K562 (cell line): ENCODE measurements at regions not wholly inside any gene's neighbourhood (a gene's known extent, or its start where the extent isn't known, plus 50 kb on each side); places are given as distances from the start of the nearest gene placed in this dataset.

ENCODE experiments used
- CTBP1 ChIP-seq: fragments of 450-650 bp; IDR thresholded peaks from 2 replicates; pipeline ENCODE4 v1.6.1; 2016; ENCODE audit warnings: borderline replicate concordance
- HNRNPL ChIP-seq: fragments of 200-400 bp; formaldehyde crosslinking; IDR thresholded peaks from 2 replicates; pipeline ENCODE4 v1.6.1; 2017; ENCODE audit warnings: low read depth, mild to moderate bottlenecking, low read length
- HSF4 ChIP-seq: fragments of 250-450 bp; sonication (Bioruptor Pico); IDR thresholded peaks from 2 replicates; pipeline ENCODE4 v2.1.2; 2022; ENCODE audit warnings: mild to moderate bottlenecking, moderate library complexity, borderline replicate concordance
- ILF3 ChIP-seq: fragments of 450-650 bp; IDR thresholded peaks from 2 replicates; pipeline ENCODE4 v1.6.1; 2018; ENCODE audit warnings: antibody characterized with exemption, mild to moderate bottlenecking, moderate library complexity, borderline replicate concordance
- KLF13 ChIP-seq: fragments of 450-650 bp; IDR thresholded peaks from 2 replicates; pipeline ENCODE4 v1.6.1; 2016; ENCODE audit warnings: missing genetic modification characterization, low read depth, mild to moderate bottlenecking, missing compliant biosample characterization, moderate library complexity, borderline replicate concordance
- MCM3 ChIP-seq: fragments of 450-650 bp; IDR thresholded peaks from 2 replicates; pipeline ENCODE4 v1.6.1; 2016
- MTA3 ChIP-seq: fragments of 450-650 bp; formaldehyde crosslinking; IDR thresholded peaks from 2 replicates; pipeline ENCODE4 v1.6.1; 2017; ENCODE audit warnings: mild to moderate bottlenecking, borderline replicate concordance
- NFXL1 ChIP-seq: fragments of 450-650 bp; formaldehyde crosslinking; IDR thresholded peaks from 2 replicates; pipeline ENCODE4 v1.4.0; 2021; ENCODE audit warnings: mild to moderate bottlenecking
- PHTF2 ChIP-seq: fragments of 250-450 bp; sonication (Bioruptor Pico); IDR thresholded peaks from 2 replicates; pipeline ENCODE4 v1.5.0; 2021; ENCODE audit warnings: mild to moderate bottlenecking
- PML ChIP-seq: IDR thresholded peaks from 2 replicates; pipeline ENCODE4 v1.6.1; 2012; ENCODE audit warnings: low read length, inconsistent platforms
- RBM15 ChIP-seq: fragments of 200-400 bp; formaldehyde crosslinking; IDR thresholded peaks from 2 replicates; pipeline ENCODE4 v1.6.1; 2018; ENCODE audit warnings: mild to moderate bottlenecking, low read length, moderate library complexity; ENCODE audit not compliant: insufficient read depth
- RBM17 ChIP-seq: fragments of 200-400 bp; formaldehyde crosslinking; IDR thresholded peaks from 2 replicates; pipeline ENCODE4 v1.6.1; 2017; ENCODE audit warnings: low read depth, mild to moderate bottlenecking, low read length, borderline replicate concordance
- SIN3A ChIP-seq, 2 experiments: fragments of 150-350 bp in 1 of 2; IDR thresholded peaks; 2 replicates each; pipeline ENCODE4 v1.6.1; 2011 to 2016; ENCODE audit warnings: borderline replicate concordance in 2 of 2, low read depth in 2 of 2, low read length in 2 of 2, mild to moderate bottlenecking in 2 of 2, moderate library complexity in 2 of 2; ENCODE audit not compliant: control insufficient read depth in 1 of 2
- STAT6 ChIP-seq: sonication (generic); formaldehyde crosslinking; IDR thresholded peaks from 2 replicates; pipeline ENCODE4 v1.8.1; 2023; ENCODE audit warnings: mild to moderate bottlenecking, missing genetic modification reagents
- ZBED1 ChIP-seq: IDR thresholded peaks from 2 replicates; pipeline ENCODE4 v1.6.1; 2014
- ZNF274 ChIP-seq: IDR thresholded peaks from 2 replicates; pipeline ENCODE4 v1.6.1; 2011; ENCODE audit warnings: low read depth, mild to moderate bottlenecking, low read length, moderate library complexity, borderline replicate concordance
- ZNF41 ChIP-seq: fragments of 250-450 bp; sonication (Bioruptor Pico); conservative IDR thresholded peaks from 2 replicates; pipeline ENCODE4 v1.4.0; 2020; ENCODE audit warnings: mild to moderate bottlenecking
- ZNF551 ChIP-seq: fragments of 250-450 bp; sonication (Bioruptor Pico); IDR thresholded peaks from 2 replicates; pipeline ENCODE4 v1.5.0; 2021; ENCODE audit warnings: mild to moderate bottlenecking, moderate library complexity
- ZNF830 ChIP-seq: fragments of 250-450 bp; sonication (Bioruptor Pico); IDR thresholded peaks from 2 replicates; pipeline ENCODE4 v1.5.0; 2021; ENCODE audit warnings: mild to moderate bottlenecking
- TF ChIP-seq, protein P1 (sequence below): fragments of 450-650 bp; IDR thresholded peaks from 2 replicates; pipeline ENCODE4 v1.6.1; 2018; ENCODE audit not compliant: partially characterized antibody
- TF ChIP-seq, protein P2 (sequence below): fragments of 450-650 bp; formaldehyde crosslinking; IDR thresholded peaks from 2 replicates; pipeline ENCODE4 v1.4.0; 2020; ENCODE audit warnings: mild to moderate bottlenecking, moderate library complexity

DNA sequence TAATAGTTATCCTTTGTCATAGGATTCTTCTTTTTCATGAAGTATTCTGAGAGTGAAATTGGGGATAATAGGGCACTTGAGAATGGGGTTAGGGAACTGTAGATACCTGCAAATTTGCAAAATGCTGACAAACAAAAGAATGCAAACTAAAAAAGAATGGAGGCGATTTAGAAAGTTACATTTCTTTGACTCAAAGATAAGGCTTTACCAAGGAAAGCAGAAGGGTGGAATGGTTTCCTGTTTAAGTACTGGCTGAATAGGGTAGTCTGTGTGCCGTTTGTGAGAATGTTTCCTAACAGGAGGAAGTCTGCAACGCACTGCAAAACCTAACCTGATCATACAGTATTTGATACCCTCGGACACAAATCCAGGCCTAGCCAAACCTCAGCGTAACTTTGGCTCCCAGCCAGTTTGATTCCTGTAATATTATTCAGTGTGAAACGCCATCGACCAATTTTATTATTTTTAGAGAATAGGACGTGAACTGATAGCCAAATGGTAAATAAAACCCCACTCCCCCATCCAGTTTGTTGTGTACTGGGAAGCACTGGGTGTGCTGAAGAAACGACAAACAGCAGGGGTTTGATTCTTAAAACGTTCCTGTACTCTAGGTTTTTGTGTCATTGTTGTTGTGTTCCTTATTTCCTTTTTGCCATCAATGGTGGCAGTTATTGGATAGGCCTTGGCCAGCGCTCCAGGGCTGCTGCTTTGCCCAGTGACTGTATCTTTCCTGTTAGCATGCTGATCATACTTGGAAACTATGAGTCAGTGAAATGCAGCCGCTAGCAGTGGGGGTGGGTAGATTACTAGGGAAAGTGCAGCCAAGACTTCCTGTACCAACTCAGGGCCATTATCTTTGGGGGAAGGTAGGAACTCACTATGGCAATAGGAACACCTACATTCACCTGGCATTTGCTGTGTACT lies 148.0 kb upstream of the TBL1XR1 start (continued):
- no peak for TF ChIP-seq STAT6
- no peak for TF ChIP-seq HNRNPL
- TF ChIP-seq ZNF41 (CRISPR knock-in tag), result no peak; the same call in 1 of the 2 replicates
- TF ChIP-seq ZNF830 (CRISPR knock-in tag), result no peak
- TF ChIP-seq HSF4 (CRISPR knock-in tag), result no peak; the same call in 1 of the 2 replicates
- TF ChIP-seq PML, result peak; percentile 59
- TF ChIP-seq ZBED1, result no peak
- no peak for TF ChIP-seq ZNF274
- TF ChIP-seq PHTF2, result no peak
- peak; percentile 76; the same call in 1 of the 2 replicates for TF ChIP-seq CTBP1
- TF ChIP-seq, protein P1, sequence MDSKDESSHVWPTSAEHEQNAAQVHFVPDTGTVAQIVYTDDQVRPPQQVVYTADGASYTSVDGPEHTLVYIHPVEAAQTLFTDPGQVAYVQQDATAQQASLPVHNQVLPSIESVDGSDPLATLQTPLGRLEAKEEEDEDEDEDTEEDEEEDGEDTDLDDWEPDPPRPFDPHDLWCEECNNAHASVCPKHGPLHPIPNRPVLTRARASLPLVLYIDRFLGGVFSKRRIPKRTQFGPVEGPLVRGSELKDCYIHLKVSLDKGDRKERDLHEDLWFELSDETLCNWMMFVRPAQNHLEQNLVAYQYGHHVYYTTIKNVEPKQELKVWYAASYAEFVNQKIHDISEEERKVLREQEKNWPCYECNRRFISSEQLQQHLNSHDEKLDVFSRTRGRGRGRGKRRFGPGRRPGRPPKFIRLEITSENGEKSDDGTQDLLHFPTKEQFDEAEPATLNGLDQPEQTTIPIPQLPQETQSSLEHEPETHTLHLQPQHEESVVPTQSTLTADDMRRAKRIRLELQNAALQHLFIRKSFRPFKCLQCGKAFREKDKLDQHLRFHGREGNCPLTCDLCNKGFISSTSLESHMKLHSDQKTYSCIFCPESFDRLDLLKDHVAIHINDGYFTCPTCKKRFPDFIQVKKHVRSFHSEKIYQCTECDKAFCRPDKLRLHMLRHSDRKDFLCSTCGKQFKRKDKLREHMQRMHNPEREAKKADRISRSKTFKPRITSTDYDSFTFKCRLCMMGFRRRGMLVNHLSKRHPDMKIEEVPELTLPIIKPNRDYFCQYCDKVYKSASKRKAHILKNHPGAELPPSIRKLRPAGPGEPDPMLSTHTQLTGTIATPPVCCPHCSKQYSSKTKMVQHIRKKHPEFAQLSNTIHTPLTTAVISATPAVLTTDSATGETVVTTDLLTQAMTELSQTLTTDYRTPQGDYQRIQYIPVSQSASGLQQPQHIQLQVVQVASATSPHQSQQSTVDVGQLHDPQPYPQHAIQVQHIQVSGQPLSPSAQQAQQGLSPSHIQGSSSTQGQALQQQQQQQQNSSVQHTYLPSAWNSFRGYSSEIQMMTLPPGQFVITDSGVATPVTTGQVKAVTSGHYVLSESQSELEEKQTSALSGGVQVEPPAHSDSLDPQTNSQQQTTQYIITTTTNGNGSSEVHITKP, result peak; percentile 71
- no peak for TF ChIP-seq ZNF551 (CRISPR knock-in tag)
- no peak for TF ChIP-seq NFXL1 (CRISPR knock-in tag)
- peak; percentile 95; the same call in 1 of the 2 replicates for TF ChIP-seq MTA3
- TF ChIP-seq SIN3A (IDR thresholded peaks at IDR 0.05; ENCODE audit: borderline replicate concordance in 2 of 2, control insufficient read depth in 1 of 2, low read depth in 2 of 2, low read length in 2 of 2), result no peak
- TF ChIP-seq, protein P2, sequence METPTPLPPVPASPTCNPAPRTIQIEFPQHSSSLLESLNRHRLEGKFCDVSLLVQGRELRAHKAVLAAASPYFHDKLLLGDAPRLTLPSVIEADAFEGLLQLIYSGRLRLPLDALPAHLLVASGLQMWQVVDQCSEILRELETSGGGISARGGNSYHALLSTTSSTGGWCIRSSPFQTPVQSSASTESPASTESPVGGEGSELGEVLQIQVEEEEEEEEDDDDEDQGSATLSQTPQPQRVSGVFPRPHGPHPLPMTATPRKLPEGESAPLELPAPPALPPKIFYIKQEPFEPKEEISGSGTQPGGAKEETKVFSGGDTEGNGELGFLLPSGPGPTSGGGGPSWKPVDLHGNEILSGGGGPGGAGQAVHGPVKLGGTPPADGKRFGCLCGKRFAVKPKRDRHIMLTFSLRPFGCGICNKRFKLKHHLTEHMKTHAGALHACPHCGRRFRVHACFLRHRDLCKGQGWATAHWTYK (CRISPR knock-in tag), result peak; percentile 55; the same call in 1 of the 2 replicates
- TF ChIP-seq KLF13 (tag), result peak; percentile 73
- no peak for TF ChIP-seq RBM15
- no peak for TF ChIP-seq RBM17
- TF ChIP-seq MCM3, result no peak
- TF ChIP-seq ILF3, result 0 out of 2 replicates have a peak, but pooled peaks have one; percentile 10
